ENCODE measurements at regions not wholly inside any gene's neighbourhood (a gene's known extent, or its start where the extent isn't known, plus 50 kb on each side); places are given as distances from the start of the nearest gene placed in this dataset.
"Not testable (repeated sequence)": the region's sequence is repeated elsewhere in the genome, so short reads cannot be mapped to it uniquely, and the experiment has no call there.

- H3K27ac Mint-ChIP-seq: no peak overlapping the region
- H3K36me3 Mint-ChIP-seq (ENCODE audit: low read depth): no peaks in the 10 kb centered on the region
- H3K4me1 Mint-ChIP-seq: no peaks in the 10 kb centered on the region
- H3K4me3 Mint-ChIP-seq: no peak overlapping the region
- no peak for ATAC-seq
- H3K27me3 Mint-ChIP-seq: no peaks in the 10 kb centered on the region
- H3K9me3 Mint-ChIP-seq: no peaks in the 10 kb centered on the region
- DNase-seq: no peak
Measured at GRCh38 chr10:45150997-45151396, 150.3 kb downstream of the ZNF22 start.

GRCh38 chr10:45151467-45152214 is 150.9 kb downstream of the ZNF22 start:
- no peak overlapping the region for H3K27ac Mint-ChIP-seq
- DNase-seq (no peak), ATAC-seq (no peak)
- H3K9me3 Mint-ChIP-seq: no peaks in the 10 kb centered on the region
- H3K36me3 Mint-ChIP-seq (ENCODE audit: low read depth): no peaks in the 10 kb centered on the region
- no peak overlapping the region for H3K4me3 Mint-ChIP-seq
- H3K4me1 Mint-ChIP-seq: no peaks in the 10 kb centered on the region
- H3K27me3 Mint-ChIP-seq: no peaks in the 10 kb centered on the region

GRCh38 chr10:45152726-45153125 is 152.0 kb downstream of the ZNF22 start:
- Mint-ChIP-seq H3K9me3 (no peaks in the 10 kb centered on the region), H3K27ac (no peak overlapping the region), H3K36me3 (ENCODE audit: low read depth) (no peaks in the 10 kb centered on the region), H3K27me3 (no peaks in the 10 kb centered on the region), H3K4me1 (no peaks in the 10 kb centered on the region), H3K4me3 (no peak overlapping the region)
- ATAC-seq (no peak), DNase-seq (no peak)

- Mint-ChIP-seq H3K36me3 (ENCODE audit: low read depth) (no peaks in the 10 kb centered on the region), H3K4me1 (no peaks in the 10 kb centered on the region), H3K9me3 (no peaks in the 10 kb centered on the region), H3K27ac (no peak overlapping the region), H3K27me3 (no peaks in the 10 kb centered on the region), H3K4me3 (no peak overlapping the region)
- DNase-seq (no peak), ATAC-seq (no peak)
Measured at GRCh38 chr10:45154502-45154901, 153.8 kb downstream of the ZNF22 start.

GRCh38 chr10:45155784-45156183 is 155.1 kb downstream of the ZNF22 start:
- Mint-ChIP-seq H3K4me1 (no peaks in the 10 kb centered on the region), H3K4me3 (no peak overlapping the region), H3K9me3 (no peaks in the 10 kb centered on the region), H3K27ac (no peak overlapping the region), H3K36me3 (ENCODE audit: low read depth) (no peaks in the 10 kb centered on the region), H3K27me3 (no peaks in the 10 kb centered on the region)
- DNase-seq (no peak), ATAC-seq (no peak)

GRCh38 chr10:45160271-45160670 is 155.1 kb downstream of the OR13A1 start:
- ATAC-seq (no peak), DNase-seq (no peak)
- Mint-ChIP-seq H3K27me3 (peaks cover 2% of the 10 kb centered on the region), H3K27ac (no peak overlapping the region), H3K4me1 (no peaks in the 10 kb centered on the region), H3K9me3 (no peaks in the 10 kb centered on the region), H3K4me3 (no peak overlapping the region), H3K36me3 (ENCODE audit: low read depth) (no peaks in the 10 kb centered on the region)

GRCh38 chr10:45163315-45163975 is 152.0 kb downstream of the OR13A1 start:
- H3K9me3 Mint-ChIP-seq: no peaks in the 10 kb centered on the region
- H3K4me1 Mint-ChIP-seq: no peaks in the 10 kb centered on the region
- H3K4me3 Mint-ChIP-seq: no peak overlapping the region
- no peak for DNase-seq
- no peak for ATAC-seq
- no peak overlapping the region for H3K27ac Mint-ChIP-seq
- peaks cover 2% of the 10 kb centered on the region for H3K27me3 Mint-ChIP-seq
- no peaks in the 10 kb centered on the region for H3K36me3 Mint-ChIP-seq (ENCODE audit: low read depth)

GRCh38 chr10:45175520-45176118 is 139.8 kb downstream of the OR13A1 start:
- not testable (repeated sequence) for H3K27ac Mint-ChIP-seq; H3K4me3 Mint-ChIP-seq; H3K9me3 Mint-ChIP-seq; H3K36me3 Mint-ChIP-seq (ENCODE audit: low read depth); H3K27me3 Mint-ChIP-seq; DNase-seq; H3K4me1 Mint-ChIP-seq; ATAC-seq

GRCh38 chr10:45179691-45180090 is 135.7 kb downstream of the OR13A1 start:
- no peak for DNase-seq
- Mint-ChIP-seq H3K4me1 (no peaks in the 10 kb centered on the region), H3K27ac (no peak overlapping the region), H3K36me3 (ENCODE audit: low read depth) (no peaks in the 10 kb centered on the region), H3K9me3 (no peaks in the 10 kb centered on the region), H3K27me3 (no peaks in the 10 kb centered on the region), H3K4me3 (no peak overlapping the region)
- no peak for ATAC-seq

GRCh38 chr10:45180507-45180906 is 134.9 kb downstream of the OR13A1 start:
- DNase-seq (no peak), ATAC-seq (no peak)
- H3K9me3 Mint-ChIP-seq: no peaks in the 10 kb centered on the region
- no peak overlapping the region for H3K27ac Mint-ChIP-seq
- H3K36me3 Mint-ChIP-seq (ENCODE audit: low read depth): no peaks in the 10 kb centered on the region
- H3K27me3 Mint-ChIP-seq: no peaks in the 10 kb centered on the region
- H3K4me3 Mint-ChIP-seq: no peak overlapping the region
- no peaks in the 10 kb centered on the region for H3K4me1 Mint-ChIP-seq

- Mint-ChIP-seq H3K4me1 (no peaks in the 10 kb centered on the region), H3K27ac (no peak overlapping the region), H3K27me3 (no peaks in the 10 kb centered on the region), H3K36me3 (ENCODE audit: low read depth) (no peaks in the 10 kb centered on the region), H3K4me3 (no peak overlapping the region), H3K9me3 (no peaks in the 10 kb centered on the region)
- DNase-seq: no peak
- no peak for ATAC-seq
Measured at GRCh38 chr10:45180946-45181875, 134.2 kb downstream of the OR13A1 start.

GRCh38 chr10:45183174-45183573 is 132.2 kb downstream of the OR13A1 start:
- DNase-seq (no peak), ATAC-seq (no peak)
- Mint-ChIP-seq H3K9me3 (no peaks in the 10 kb centered on the region), H3K36me3 (ENCODE audit: low read depth) (no peaks in the 10 kb centered on the region), H3K27ac (no peak overlapping the region), H3K27me3 (no peaks in the 10 kb centered on the region), H3K4me1 (no peaks in the 10 kb centered on the region), H3K4me3 (no peak overlapping the region)

GRCh38 chr10:45197816-45198485 is 117.5 kb downstream of the OR13A1 start:
- peaks cover 2% of the 10 kb centered on the region for H3K27me3 Mint-ChIP-seq
- no peak overlapping the region for H3K27ac Mint-ChIP-seq
- H3K4me1 Mint-ChIP-seq: no peaks in the 10 kb centered on the region
- no peak for DNase-seq
- no peak for ATAC-seq
- H3K9me3 Mint-ChIP-seq: no peaks in the 10 kb centered on the region
- H3K36me3 Mint-ChIP-seq (ENCODE audit: low read depth): no peaks in the 10 kb centered on the region
- H3K4me3 Mint-ChIP-seq: no peak overlapping the region

Measured in activated naive CD8-positive, alpha-beta T cell treated with anti-CD3 and anti-CD28 coated beads, Interleukin-2, amount 50 U/mL, for 24 hours (primary cell).